ENCODE measurements at regions not wholly inside any gene's neighbourhood (a gene's known extent, or its start where the extent isn't known, plus 50 kb on each side); places are given as distances from the start of the nearest gene placed in this dataset.
"Not testable (repeated sequence)": the region's sequence is repeated elsewhere in the genome, so short reads cannot be mapped to it uniquely, and the experiment has no call there.

DNA sequence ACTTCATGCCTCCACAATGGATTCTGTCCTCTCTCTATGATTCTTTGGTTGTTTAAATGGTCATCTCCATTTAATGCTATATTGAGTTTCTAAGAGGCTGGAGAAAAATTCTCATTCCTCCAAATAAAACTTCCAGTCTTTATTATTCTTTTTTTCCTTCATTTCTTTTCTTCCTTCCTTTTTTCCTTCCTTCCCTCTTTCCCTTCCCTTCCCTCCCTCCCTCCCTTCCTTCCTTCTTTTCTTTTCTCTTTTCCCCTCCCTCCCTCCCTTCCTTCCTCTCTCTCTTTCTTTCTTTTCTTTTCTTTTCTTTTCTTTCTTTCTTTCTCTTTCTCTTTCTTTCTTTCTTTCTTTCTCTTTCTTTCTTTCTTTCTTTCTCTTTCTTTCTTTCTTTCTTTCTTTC lies 386.1 kb upstream of the PROX1 start:
- TF ChIP-seq, protein P1, sequence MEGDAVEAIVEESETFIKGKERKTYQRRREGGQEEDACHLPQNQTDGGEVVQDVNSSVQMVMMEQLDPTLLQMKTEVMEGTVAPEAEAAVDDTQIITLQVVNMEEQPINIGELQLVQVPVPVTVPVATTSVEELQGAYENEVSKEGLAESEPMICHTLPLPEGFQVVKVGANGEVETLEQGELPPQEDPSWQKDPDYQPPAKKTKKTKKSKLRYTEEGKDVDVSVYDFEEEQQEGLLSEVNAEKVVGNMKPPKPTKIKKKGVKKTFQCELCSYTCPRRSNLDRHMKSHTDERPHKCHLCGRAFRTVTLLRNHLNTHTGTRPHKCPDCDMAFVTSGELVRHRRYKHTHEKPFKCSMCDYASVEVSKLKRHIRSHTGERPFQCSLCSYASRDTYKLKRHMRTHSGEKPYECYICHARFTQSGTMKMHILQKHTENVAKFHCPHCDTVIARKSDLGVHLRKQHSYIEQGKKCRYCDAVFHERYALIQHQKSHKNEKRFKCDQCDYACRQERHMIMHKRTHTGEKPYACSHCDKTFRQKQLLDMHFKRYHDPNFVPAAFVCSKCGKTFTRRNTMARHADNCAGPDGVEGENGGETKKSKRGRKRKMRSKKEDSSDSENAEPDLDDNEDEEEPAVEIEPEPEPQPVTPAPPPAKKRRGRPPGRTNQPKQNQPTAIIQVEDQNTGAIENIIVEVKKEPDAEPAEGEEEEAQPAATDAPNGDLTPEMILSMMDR (optimal IDR thresholded peaks at IDR 0.05 in 1 of 3, IDR thresholded peaks at IDR 0.05 in 1 of 3, conservative IDR thresholded peaks at IDR 0.05 in 1 of 3; ENCODE audit: extremely low read depth in 1 of 3, insufficient read depth in 2 of 3, low read length in 3 of 3): not testable (repeated sequence)
- TF ChIP-seq EZH2 (IDR thresholded peaks at IDR 0.05; ENCODE audit: low read length): not testable (repeated sequence)
